Retinal pigment epithelial cell (primary cell): ENCODE measurements at regions not wholly inside any gene's neighbourhood (a gene's known extent, or its start where the extent isn't known, plus 50 kb on each side); places are given as distances from the start of the nearest gene placed in this dataset.

Experiments used
- DNase-seq: peaks from one replicate; pipeline ENCODE4 v3.0.0-alpha.2; 2010; ENCODE audit warnings: low read depth
- H3K4me3 ChIP-seq: 2 replicates; pipeline ENCODE4 v1.5.1; 2011; ENCODE audit warnings: mild to moderate bottlenecking, low read length, control low read depth, moderate library complexity
- CTCF ChIP-seq: conservative IDR thresholded peaks from 2 replicates; pipeline ENCODE4 v1.5.1; 2011; ENCODE audit warnings: low read depth, low read length, control low read depth, inconsistent platforms

GRCh38 chr4:107164962-107165475 is 128.9 kb upstream of the DKK2 start:
- DNase-seq, result no peak
- TF ChIP-seq CTCF, result no peak
- no peak overlapping the region for H3K4me3 ChIP-seq

- no peak overlapping the region for H3K4me3 ChIP-seq
- no peak for DNase-seq
- no peak for TF ChIP-seq CTCF
Measured at GRCh38 chr4:107156443-107156842, 120.3 kb upstream of the DKK2 start.

DNA sequence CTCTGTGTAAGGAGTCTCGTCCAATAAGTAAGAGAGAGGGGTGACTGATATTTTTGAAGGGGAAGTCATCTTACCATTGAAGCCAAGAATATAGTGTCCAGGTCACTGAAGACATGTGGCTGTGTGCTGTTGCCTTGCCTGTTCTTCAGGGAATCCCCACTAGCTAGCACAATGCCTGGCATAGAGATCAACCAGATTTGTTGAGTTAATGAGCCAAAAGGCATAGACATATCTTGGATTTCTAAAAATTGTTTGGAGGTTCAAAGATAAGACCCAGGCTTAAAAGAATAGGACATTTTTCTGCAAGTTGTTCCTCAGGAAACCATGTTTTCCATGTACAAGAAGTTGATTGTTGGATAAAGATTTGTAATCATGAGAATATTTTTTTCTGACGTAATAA is 119.3 kb upstream of the DKK2 start:
- DNase-seq, result no peak
- no peak for TF ChIP-seq CTCF
- no peak overlapping the region for H3K4me3 ChIP-seq

DNA sequence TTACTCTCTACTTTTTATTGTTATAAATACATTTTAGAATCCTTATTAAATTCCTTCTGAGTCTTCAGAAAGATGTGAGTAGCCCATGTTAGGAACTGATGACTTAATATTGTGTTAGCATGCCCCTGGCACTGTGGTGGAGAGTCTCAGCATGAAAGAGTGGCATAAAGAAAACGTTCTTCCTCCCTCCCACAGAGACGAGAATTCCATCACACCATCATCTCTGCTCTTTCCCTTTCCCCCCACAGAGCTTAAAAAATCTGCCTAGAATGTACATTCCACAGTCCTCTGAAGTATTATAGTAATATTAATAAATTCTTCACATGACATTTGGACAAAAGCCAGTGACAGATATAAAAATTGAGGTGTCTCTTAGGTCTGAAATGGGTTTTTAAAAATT is 117.8 kb upstream of the DKK2 start:
- TF ChIP-seq CTCF, result no peak
- no peak overlapping the region for H3K4me3 ChIP-seq
- DNase-seq, result no peak

GRCh38 chr4:107153228-107153627 is 117.1 kb upstream of the DKK2 start:
- peak; percentile 37 for TF ChIP-seq CTCF
- no peak overlapping the region for H3K4me3 ChIP-seq
- DNase-seq, result no peak

GRCh38 chr4:107151173-107151572 is 115.1 kb upstream of the DKK2 start:
- no peak overlapping the region for H3K4me3 ChIP-seq
- no peak for DNase-seq
- TF ChIP-seq CTCF, result no peak

GRCh38 chr4:107148904-107149303 is 112.8 kb upstream of the DKK2 start:
- no peak overlapping the region for H3K4me3 ChIP-seq
- no peak for DNase-seq
- no peak for TF ChIP-seq CTCF
